H9 (cell line): ENCODE measurements at regions not wholly inside any gene's neighbourhood (a gene's known extent, or its start where the extent isn't known, plus 50 kb on each side); places are given as distances from the start of the nearest gene placed in this dataset.

Experiments
- DNase-seq: peaks from one replicate; pipeline ENCODE4 v3.0.0-alpha.2; 2017
- H2AFZ ChIP-seq: one replicate; pipeline ENCODE4 v1.6.1; 2013; ENCODE audit warnings: mild to moderate bottlenecking, low read length, control low read depth, moderate library complexity
- H2AK5ac ChIP-seq: 2 replicates; pipeline ENCODE4 v1.6.1; 2013; ENCODE audit warnings: low read length, control low read depth, mixed read lengths; ENCODE audit not compliant: insufficient read length
- H2BK120ac ChIP-seq: one replicate; pipeline ENCODE4 v1.6.1; 2013; ENCODE audit warnings: low read depth, mild to moderate bottlenecking, low read length, control low read depth, inconsistent platforms; ENCODE audit not compliant: poor library complexity, severe bottlenecking
- H2BK12ac ChIP-seq: 2 replicates; pipeline ENCODE4 v1.6.1; 2013; ENCODE audit warnings: low read length, control low read depth, mixed read lengths, low read depth; ENCODE audit not compliant: insufficient read length
- H2BK15ac ChIP-seq: 2 replicates; pipeline ENCODE4 v1.6.1; 2013; ENCODE audit warnings: low read depth, low read length, control low read depth
- H2BK20ac ChIP-seq: one replicate; pipeline ENCODE4 v1.6.1; 2013; ENCODE audit warnings: low read depth, mild to moderate bottlenecking, low read length, control low read depth, inconsistent platforms; ENCODE audit not compliant: poor library complexity, severe bottlenecking
- H2BK5ac ChIP-seq: 2 replicates; pipeline ENCODE4 v1.6.1; 2013; ENCODE audit warnings: low read length, control low read depth, mixed read lengths; ENCODE audit not compliant: insufficient read length
- H3K14ac ChIP-seq: 2 replicates; pipeline ENCODE4 v1.6.1; 2013; ENCODE audit warnings: low read length, control low read depth; ENCODE audit not compliant: insufficient read depth
- H3K18ac ChIP-seq: 2 replicates; pipeline ENCODE4 v1.6.1; 2013; ENCODE audit warnings: low read depth, mild to moderate bottlenecking, mixed read lengths, low read length, control low read depth; ENCODE audit not compliant: insufficient read length
- H3K23ac ChIP-seq: 2 replicates; pipeline ENCODE4 v1.6.1; 2013; ENCODE audit warnings: low read length, control low read depth, mixed read lengths, low read depth; ENCODE audit not compliant: insufficient read length
- H3K23me2 ChIP-seq: 2 replicates; pipeline ENCODE4 v1.6.1; 2013; ENCODE audit warnings: low read depth, mild to moderate bottlenecking, mixed read lengths, low read length, control low read depth; ENCODE audit not compliant: insufficient read length, poor library complexity, severe bottlenecking
- H3K27ac ChIP-seq: 2 replicates; pipeline ENCODE4 v1.5.1; 2013; ENCODE audit warnings: low read length, control low read depth, mixed read lengths, low read depth; ENCODE audit not compliant: insufficient read length
- H3K27me3 ChIP-seq: 2 replicates; pipeline ENCODE4 v1.6.1; 2013; ENCODE audit warnings: low read length, control low read depth, inconsistent platforms; ENCODE audit not compliant: insufficient read depth
- H3K4ac ChIP-seq: 2 replicates; pipeline ENCODE4 v1.6.1; 2013; ENCODE audit warnings: low read depth, mild to moderate bottlenecking, control low read depth, inconsistent platforms, low read length, moderate library complexity
- H3K4me1 ChIP-seq: 2 replicates; pipeline ENCODE4 v1.6.1; 2013; ENCODE audit warnings: low read length, control low read depth, inconsistent platforms; ENCODE audit not compliant: insufficient read depth
- H3K4me2 ChIP-seq: 2 replicates; pipeline ENCODE4 v1.6.1; 2013; ENCODE audit warnings: low read length, control low read depth, mixed read lengths; ENCODE audit not compliant: insufficient read length, insufficient read depth
- H3K56ac ChIP-seq: 2 replicates; pipeline ENCODE4 v1.6.1; 2013; ENCODE audit warnings: low read depth, mild to moderate bottlenecking, mixed read lengths, low read length, control low read depth; ENCODE audit not compliant: insufficient read length
- H3K79me1 ChIP-seq: 2 replicates; pipeline ENCODE4 v1.6.1; 2013; ENCODE audit warnings: low read depth, mild to moderate bottlenecking, moderate library complexity, low read length, control low read depth, inconsistent platforms; ENCODE audit not compliant: insufficient read depth, poor library complexity, severe bottlenecking
- H3K79me2 ChIP-seq: 2 replicates; pipeline ENCODE4 v1.6.1; 2013; ENCODE audit warnings: low read length, control low read depth, inconsistent platforms; ENCODE audit not compliant: insufficient read depth
- H3K9ac ChIP-seq: 2 replicates; pipeline ENCODE4 v1.6.1; 2013; ENCODE audit warnings: low read length, control low read depth, mixed read lengths; ENCODE audit not compliant: insufficient read length; ENCODE audit errors: extremely low read depth
- H3K9me3 ChIP-seq: one replicate; pipeline ENCODE4 v1.6.1; 2013; ENCODE audit warnings: low read depth, low read length, inconsistent platforms; ENCODE audit not compliant: control insufficient read depth
- H3T11ph ChIP-seq: one replicate; pipeline ENCODE4 v1.6.1; 2013; ENCODE audit warnings: mild to moderate bottlenecking, low read length, control low read depth, inconsistent platforms
- H4K20me1 ChIP-seq: one replicate; pipeline ENCODE4 v1.6.1; 2013; ENCODE audit not compliant: control insufficient read depth, insufficient read length, insufficient read depth
- H4K5ac ChIP-seq: 2 replicates; pipeline ENCODE4 v1.6.1; 2013; ENCODE audit warnings: low read depth, mild to moderate bottlenecking, mixed read lengths, low read length, control low read depth; ENCODE audit not compliant: insufficient read length
- H4K8ac ChIP-seq: replicated peaks from 2 replicates; pipeline ENCODE4 v1.6.1; 2013; ENCODE audit warnings: low read length, control low read depth, mixed read lengths, low read depth; ENCODE audit not compliant: insufficient read length
- H4K91ac ChIP-seq: 2 replicates; pipeline ENCODE4 v1.6.1; 2013; ENCODE audit warnings: low read depth, mild to moderate bottlenecking, moderate library complexity, mixed read lengths, low read length, control low read depth; ENCODE audit not compliant: insufficient read length
- H3K27ac Mint-ChIP-seq, 3 experiments: 2 replicates in 2 of 3; 3 replicates in 1 of 3; pipeline ENCODE4 v1.8.0; 2020 to 2021; ENCODE audit warnings: mixed read lengths in 3 of 3, mild to moderate bottlenecking in 1 of 3, moderate library complexity in 1 of 3
- H3K27me3 Mint-ChIP-seq: 2 replicates; pipeline ENCODE4 v1.8.0; 2021; ENCODE audit warnings: low read depth, mild to moderate bottlenecking, moderate library complexity, mixed read lengths
- H3K36me3 Mint-ChIP-seq, 3 experiments: 2 replicates in 2 of 3; 3 replicates in 1 of 3; pipeline ENCODE4 v1.8.0; 2020 to 2021; ENCODE audit warnings: low read depth in 3 of 3, mixed read lengths in 3 of 3; ENCODE audit not compliant: insufficient read depth in 1 of 3
- H3K4me1 Mint-ChIP-seq, 2 experiments: 2 replicates each; pipeline ENCODE4 v1.8.0; 2020; ENCODE audit warnings: mixed read lengths in 2 of 2
- H3K4me3 Mint-ChIP-seq, 2 experiments: 2 replicates in 1 of 2; 3 replicates in 1 of 2; pipeline ENCODE4 v1.8.0; 2020 to 2021; ENCODE audit warnings: mild to moderate bottlenecking in 2 of 2, mixed read lengths in 2 of 2, moderate library complexity in 1 of 2
- H3K9me3 Mint-ChIP-seq, 2 experiments: 2 replicates in 1 of 2; 3 replicates in 1 of 2; pipeline ENCODE4 v1.8.0; 2020; ENCODE audit warnings: mild to moderate bottlenecking in 2 of 2, mixed read lengths in 2 of 2, moderate library complexity in 1 of 2
- CTCF ChIP-seq: fragments of 200-600 bp; sonication (generic); conservative IDR thresholded peaks from 3 replicates; pipeline ENCODE4 v1.8.0; 2021; ENCODE audit warnings: antibody characterized with exemption, mild to moderate bottlenecking
- WGBS: extraction: QIAGEN DNeasy Blood & Tissue Kit; methylation state at CpG from one replicate; pipeline ENCODE4 v1.1.7; 2013; ENCODE audit warnings: missing lambda C conversion rate, low lambda C conversion rate, mixed read lengths; ENCODE audit not compliant: insufficient read length; ENCODE audit errors: extremely low coverage; 5-methylcytosine and 5-hydroxymethylcytosine counted together

- WGBS, result 100% methylated on average over 2 of the region's 2 CpGs
- Mint-ChIP-seq H3K36me3 (peaks cover 0 to 2% (median 0%) of the 10 kb centered on the region in 3 experiments; a peak in 3 of 7 replicates), H3K9me3 (no peaks in the 10 kb centered on the region)
Measured at GRCh38 chr4:178081176-178081575, 638.9 kb upstream of the AGA start.

More at GRCh38 chr4:178081176-178081575, 638.9 kb upstream of the AGA start:
- peaks cover 5 to 8% of the 10 kb centered on the region in 2 experiments for H3K4me1 Mint-ChIP-seq
- Histone ChIP-seq H2BK120ac (no peak overlapping the region), H3K23me2 (no peaks in the 10 kb centered on the region), H3K56ac (no peak overlapping the region), H2BK5ac (no peak overlapping the region), H2AFZ (no peak overlapping the region), H2AK5ac (no peak overlapping the region), H3K79me2 (no peaks in the 10 kb centered on the region), H3K27ac (no peak overlapping the region), H4K20me1 (no peaks in the 10 kb centered on the region), H3K79me1 (no peaks in the 10 kb centered on the region), H4K91ac (no peak overlapping the region), H2BK15ac (no peak overlapping the region), H3T11ph (no peak overlapping the region), H3K27me3 (no peaks in the 10 kb centered on the region), H3K18ac (no peak overlapping the region), H4K8ac (no peak overlapping the region), H3K9me3 (no peaks in the 10 kb centered on the region), H4K5ac (no peak overlapping the region), H3K14ac (no peak overlapping the region), H3K23ac (no peak overlapping the region), H3K4ac (no peak overlapping the region), H2BK12ac (no peak overlapping the region), H3K9ac (no peak overlapping the region), H3K4me1 (no peaks in the 10 kb centered on the region), H3K4me2 (no peak overlapping the region), H2BK20ac (no peak overlapping the region)
- DNase-seq, result no peak
- H3K27ac Mint-ChIP-seq, result no peak overlapping the region
- no peaks in the 10 kb centered on the region for H3K27me3 Mint-ChIP-seq
- no peak for TF ChIP-seq CTCF
- no peak overlapping the region for H3K4me3 Mint-ChIP-seq
